Muscle of back (tissue), 3 donors: ENCODE measurements at regions not wholly inside any gene's neighbourhood (a gene's known extent, or its start where the extent isn't known, plus 50 kb on each side); places are given as distances from the start of the nearest gene placed in this dataset.
A peak's percentile ranks its signal among the peaks of the same experiment; 100 is the strongest.

Source experiments
- DNase-seq, 3 donors: peaks; one replicate each; pipeline versions ENCODE4 v3.0.0 to v3.0.0-alpha.2; 2013

GRCh38 chr6:77979204-77979603 is 326.4 kb downstream of the MEI4 start:
- no peak for DNase-seq

- DNase-seq = no peak
Measured at GRCh38 chr6:77986380-77987034, 333.7 kb downstream of the MEI4 start.

GRCh38 chr6:77987035-77987384 is 334.2 kb downstream of the MEI4 start:
- no peak for DNase-seq

GRCh38 chr6:78010130-78010529 is 357.3 kb downstream of the MEI4 start:
- DNase-seq = no peak

- no peak for DNase-seq
Measured at GRCh38 chr6:78020586-78020985, 367.7 kb downstream of the MEI4 start.

GRCh38 chr6:78025502-78025901 is 372.7 kb downstream of the MEI4 start:
- DNase-seq = no peak

GRCh38 chr6:78031228-78031627 is 378.4 kb downstream of the MEI4 start:
- DNase-seq = no peak

- no peak for DNase-seq
Measured at GRCh38 chr6:78059171-78059570, 406.3 kb downstream of the MEI4 start.

- no peak for DNase-seq
Measured at GRCh38 chr6:78062993-78063392, 410.2 kb downstream of the MEI4 start.

GRCh38 chr6:78076371-78076770 is 423.5 kb downstream of the MEI4 start:
- no peak for DNase-seq

- DNase-seq = no peak
Measured at GRCh38 chr6:78089531-78089930, 436.7 kb downstream of the MEI4 start.

- no peak for DNase-seq
Measured at GRCh38 chr6:78093906-78094305, 441.1 kb downstream of the MEI4 start.

GRCh38 chr6:78101387-78101786 is 448.5 kb downstream of the MEI4 start:
- no peak for DNase-seq

- no peak for DNase-seq
Measured at GRCh38 chr6:78110641-78111040, 457.8 kb downstream of the MEI4 start.

- no peak for DNase-seq
Measured at GRCh38 chr6:78117966-78118365, 465.1 kb downstream of the MEI4 start.

GRCh38 chr6:78131521-78131920 is 478.7 kb downstream of the MEI4 start:
- DNase-seq = no peak

- DNase-seq = peak in 1 of 3 donors; percentile 3
Measured at GRCh38 chr6:78132671-78133410, 480.0 kb downstream of the MEI4 start.

- no peak for DNase-seq
Measured at GRCh38 chr6:78150425-78150824, 497.6 kb downstream of the MEI4 start.

- DNase-seq = no peak
Measured at GRCh38 chr6:78153976-78154375, 501.1 kb downstream of the MEI4 start.

- DNase-seq = no peak
Measured at GRCh38 chr6:78157606-78158005, 504.8 kb downstream of the MEI4 start.

- no peak for DNase-seq
Measured at GRCh38 chr6:78188891-78189290, 536.1 kb downstream of the MEI4 start.

GRCh38 chr6:78192057-78192456 is 539.2 kb downstream of the MEI4 start:
- no peak for DNase-seq

- DNase-seq = peak in 2 of 3 donors; percentile 7 to 12
Measured at GRCh38 chr6:78199044-78199443, 546.2 kb downstream of the MEI4 start.

- DNase-seq = no peak
Measured at GRCh38 chr6:78222226-78222625, 569.4 kb downstream of the MEI4 start.
